ENCODE measurements at regions not wholly inside any gene's neighbourhood (a gene's known extent, or its start where the extent isn't known, plus 50 kb on each side); places are given as distances from the start of the nearest gene placed in this dataset.

DNA sequence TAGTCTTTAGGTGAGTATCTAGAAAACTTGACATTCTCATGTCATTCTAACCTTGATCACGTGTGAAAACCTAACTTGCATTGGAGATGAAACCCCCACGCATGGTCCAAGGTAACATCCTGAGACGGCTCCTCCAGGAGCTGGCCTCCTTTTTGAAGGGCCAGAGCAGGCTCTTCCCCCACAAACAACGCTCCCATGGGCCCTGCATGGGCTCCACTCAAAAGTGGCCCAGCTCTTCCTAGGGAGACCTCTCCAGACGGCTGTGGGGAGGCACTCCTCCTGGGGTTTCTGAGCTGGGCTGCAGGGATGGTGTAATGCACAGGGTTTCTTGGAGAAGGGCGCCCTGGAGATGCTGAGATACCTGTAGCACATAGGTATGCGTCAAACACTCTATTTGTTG is 296.2 kb upstream of the IRX1 start:
- no peak for TF ChIP-seq EP300 (IDR thresholded peaks at IDR 0.05)
- TF ChIP-seq, protein P1, sequence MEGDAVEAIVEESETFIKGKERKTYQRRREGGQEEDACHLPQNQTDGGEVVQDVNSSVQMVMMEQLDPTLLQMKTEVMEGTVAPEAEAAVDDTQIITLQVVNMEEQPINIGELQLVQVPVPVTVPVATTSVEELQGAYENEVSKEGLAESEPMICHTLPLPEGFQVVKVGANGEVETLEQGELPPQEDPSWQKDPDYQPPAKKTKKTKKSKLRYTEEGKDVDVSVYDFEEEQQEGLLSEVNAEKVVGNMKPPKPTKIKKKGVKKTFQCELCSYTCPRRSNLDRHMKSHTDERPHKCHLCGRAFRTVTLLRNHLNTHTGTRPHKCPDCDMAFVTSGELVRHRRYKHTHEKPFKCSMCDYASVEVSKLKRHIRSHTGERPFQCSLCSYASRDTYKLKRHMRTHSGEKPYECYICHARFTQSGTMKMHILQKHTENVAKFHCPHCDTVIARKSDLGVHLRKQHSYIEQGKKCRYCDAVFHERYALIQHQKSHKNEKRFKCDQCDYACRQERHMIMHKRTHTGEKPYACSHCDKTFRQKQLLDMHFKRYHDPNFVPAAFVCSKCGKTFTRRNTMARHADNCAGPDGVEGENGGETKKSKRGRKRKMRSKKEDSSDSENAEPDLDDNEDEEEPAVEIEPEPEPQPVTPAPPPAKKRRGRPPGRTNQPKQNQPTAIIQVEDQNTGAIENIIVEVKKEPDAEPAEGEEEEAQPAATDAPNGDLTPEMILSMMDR (IDR thresholded peaks at IDR 0.05): no peak
- no peak for TF ChIP-seq POLR2A (IDR thresholded peaks at IDR 0.05)
- TF ChIP-seq POLR2AphosphoS5 (IDR thresholded peaks at IDR 0.05): no peak
